Thyroid gland (tissue), 4 donors: ENCODE measurements at regions not wholly inside any gene's neighbourhood (a gene's known extent, or its start where the extent isn't known, plus 50 kb on each side); places are given as distances from the start of the nearest gene placed in this dataset.

ENCODE experiments used
- DNase-seq, 2 donors: peaks; one replicate each; pipeline ENCODE4 v3.0.0-alpha.2; 2019
- H3K27ac ChIP-seq, 3 donors: fragments of 200-600 bp; sonication (generic); 1 replicate in 2 of 3; 2 replicates in 1 of 3; pipeline ENCODE4 v1.5.1; 2016 to 2019; ENCODE audit warnings: mild to moderate bottlenecking in 1 of 3, moderate library complexity in 1 of 3
- H3K27me3 ChIP-seq: fragments of 200-600 bp; sonication (generic); one replicate; pipeline ENCODE4 v1.5.1; 2019
- H3K36me3 ChIP-seq, 2 donors: fragments of 200-600 bp; sonication (generic); one replicate each; pipeline ENCODE4 v1.5.1; 2016 to 2019
- H3K4me1 ChIP-seq, 2 donors: fragments of 200-600 bp; sonication (generic); one replicate each; pipeline ENCODE4 v1.5.1; 2017 to 2019
- H3K4me3 ChIP-seq, 3 donors: fragments of 200-600 bp; sonication (generic); replicated peaks in 1 of 3; 1 replicate in 2 of 3; 2 replicates in 1 of 3; pipeline ENCODE4 v1.5.1; 2016; ENCODE audit warnings: mild to moderate bottlenecking in 1 of 3
- H3K9me3 ChIP-seq: fragments of 200-600 bp; sonication (generic); one replicate; pipeline ENCODE4 v1.5.1; 2017
- CTCF ChIP-seq, 6 experiments: fragments of 200-600 bp in 3 of 6; fragments of 450-650 bp in 3 of 6; sonication (generic) in 3 of 6; IDR thresholded peaks; one replicate each; pipeline ENCODE4 v1.5.1; 2016 to 2019; ENCODE audit warnings: antibody characterized with exemption in 6 of 6, mild to moderate bottlenecking in 2 of 6, inconsistent platforms in 1 of 6, moderate library complexity in 1 of 6
- POLR2A ChIP-seq, 2 donors: fragments of 450-650 bp; IDR thresholded peaks; one replicate each; pipeline ENCODE4 v1.6.1; 2017; ENCODE audit warnings: antibody characterized with exemption in 2 of 2, mild to moderate bottlenecking in 2 of 2, moderate library complexity in 1 of 2
- WGBS, 2 donors: methylation state at CpG; one replicate each; pipeline ENCODE4 v1.1.5; 2017; 5-methylcytosine and 5-hydroxymethylcytosine counted together
- intact Hi-C: fragments of 100-400 bp; cut with DNase I; formaldehyde crosslinking; loops from one replicate; pipeline ENCODE4 v1.15.1; 2023

GRCh38 chr1:235015291-235015985 lies 113.2 kb downstream of the TOMM20 start:
- peak overlapping the region; percentile 47 to 66 (median 61) for H3K27ac ChIP-seq
- intact Hi-C loops = no loop called here

GRCh38 chr1:235014756-235015155 lies 113.9 kb downstream of the TOMM20 start:
- 96 to 98% methylated on average over 2 of the region's 2 CpGs for WGBS, 2 donors
- Histone ChIP-seq H3K27ac (no peak overlapping the region), H3K27me3 (no peaks in the 10 kb centered on the region), H3K9me3 (no peaks in the 10 kb centered on the region), H3K4me3 (no peak overlapping the region), H3K36me3 (no peaks in the 10 kb centered on the region), H3K4me1 (peaks cover 8 to 30% of the 10 kb centered on the region in 2 donors)
- intact Hi-C loops = no loop called here
- TF ChIP-seq POLR2A (IDR thresholded peaks at IDR 0.05) (no peak), CTCF (IDR thresholded peaks at IDR 0.05) (no peak)
- no peak for DNase-seq

More at GRCh38 chr1:235015291-235015985, 113.2 kb downstream of the TOMM20 start:
- 78% methylated on average over 6 of the region's 6 CpGs for WGBS, 2 donors
- H3K4me3 ChIP-seq = no peak overlapping the region
- H3K27me3 ChIP-seq = no peaks in the 10 kb centered on the region
- TF ChIP-seq CTCF (IDR thresholded peaks at IDR 0.05) = no peak
- no peak for TF ChIP-seq POLR2A (IDR thresholded peaks at IDR 0.05)
- no peaks in the 10 kb centered on the region for H3K36me3 ChIP-seq
- H3K9me3 ChIP-seq = no peaks in the 10 kb centered on the region
- no peak for DNase-seq
- H3K4me1 ChIP-seq = peaks cover 8 to 30% of the 10 kb centered on the region in 2 donors

- Histone ChIP-seq H3K27me3 (no peaks in the 10 kb centered on the region), H3K9me3 (no peaks in the 10 kb centered on the region), H3K36me3 (no peaks in the 10 kb centered on the region), H3K27ac (peak overlapping the region in 2 of 3 donors; percentile 18 to 51), H3K4me3 (no peak overlapping the region), H3K4me1 (peaks cover 8 to 30% of the 10 kb centered on the region in 2 donors)
- no peak for DNase-seq
- no peak for TF ChIP-seq CTCF (IDR thresholded peaks at IDR 0.05)
- TF ChIP-seq POLR2A (IDR thresholded peaks at IDR 0.05) = no peak
- 95 to 100% methylated on average over 3 of the region's 3 CpGs for WGBS, 2 donors
- intact Hi-C loops = no loop called here
Measured at GRCh38 chr1:235013512-235013911, 115.1 kb downstream of the TOMM20 start.

GRCh38 chr1:235012436-235013210 lies 116.0 kb downstream of the TOMM20 start:
- H3K4me1 ChIP-seq = peaks cover 8 to 30% of the 10 kb centered on the region in 2 donors
- H3K4me3 ChIP-seq = no peak overlapping the region
- WGBS, 2 donors = 62 to 73% methylated on average over 10 of the region's 10 CpGs
- H3K36me3 ChIP-seq = no peaks in the 10 kb centered on the region
- intact Hi-C loops = no loop called here
- H3K27me3 ChIP-seq = no peaks in the 10 kb centered on the region
- H3K9me3 ChIP-seq = no peaks in the 10 kb centered on the region
- TF ChIP-seq POLR2A (IDR thresholded peaks at IDR 0.05) (no peak), CTCF (IDR thresholded peaks at IDR 0.05) (no peak)
- DNase-seq = no peak
- peak overlapping the region in 2 of 3 donors; percentile 49 to 51 for H3K27ac ChIP-seq
